PC-3 (cell line): ENCODE measurements at regions not wholly inside any gene's neighbourhood (a gene's known extent, or its start where the extent isn't known, plus 50 kb on each side); places are given as distances from the start of the nearest gene placed in this dataset.

Experiments
- ATAC-seq: fragments of 200-7000 bp; cut with Tn5 transposase; 2 replicates; pipeline ENCODE4 v1.9.1; 2020; ENCODE audit warnings: mild to moderate bottlenecking, moderate library complexity
- BruUV-seq: library from RNA; stranded (reverse); fragments of 400-500 nt; replicated peaks from 2 replicates; lab custom pipeline; 2021; lab: Mats Ljungman, UMichigan
- CTCF ChIA-PET: fragments of 300-600 bp; sonication (Branson Sonifier 250); formaldehyde crosslinking; loops from one replicate; lab custom pipeline; 2022; ENCODE audit warnings: antibody characterized with exemption; lab: Charles Lee
- POLR2A ChIA-PET: fragments of 300-600 bp; sonication (Branson Sonifier 250); formaldehyde crosslinking; loops from one replicate; lab custom pipeline; 2022; ENCODE audit warnings: antibody characterized with exemption; ENCODE audit not compliant: unreplicated experiment; lab: Charles Lee
- DNase-seq: peaks from one replicate; pipeline ENCODE4 v3.0.0-alpha.2; 2015
- H2AFZ ChIP-seq: fragments of 300-600 bp; sonication (generic); 2 replicates; pipeline ENCODE4 v1.6.0; 2016; ENCODE audit warnings: antibody characterized with exemption, low read length
- H3F3A ChIP-seq: fragments of 300-600 bp; sonication (generic); one replicate; pipeline ENCODE4 v1.6.0; 2017; ENCODE audit warnings: antibody characterized with exemption, low read length, control low read depth, mild to moderate bottlenecking; ENCODE audit not compliant: unreplicated experiment
- H3K27ac ChIP-seq: fragments of 300-600 bp; sonication (generic); 2 replicates; pipeline ENCODE4 v1.5.1; 2016; ENCODE audit warnings: mild to moderate bottlenecking, low read length
- H3K27me3 ChIP-seq: fragments of 300-600 bp; sonication (generic); 2 replicates; pipeline ENCODE4 v1.6.1; 2016; ENCODE audit warnings: low read length, mixed read lengths
- H3K36me3 ChIP-seq: fragments of 300-600 bp; sonication (generic); 2 replicates; pipeline ENCODE4 v1.6.1; 2016; ENCODE audit warnings: low read depth, mixed run types, low read length, mixed read lengths
- H3K4me1 ChIP-seq: fragments of 300-600 bp; sonication (generic); 2 replicates; pipeline ENCODE4 v1.5.1; 2016; ENCODE audit warnings: low read length; ENCODE audit not compliant: insufficient read depth
- H3K4me2 ChIP-seq: fragments of 300-600 bp; sonication (generic); 2 replicates; pipeline ENCODE4 v1.6.0; 2016; ENCODE audit warnings: low read length
- H3K4me3 ChIP-seq: fragments of 300-600 bp; sonication (generic); 2 replicates; pipeline ENCODE4 v1.5.1; 2016; ENCODE audit warnings: mild to moderate bottlenecking, low read length, mixed read lengths
- H3K79me2 ChIP-seq: fragments of 300-600 bp; sonication (generic); 2 replicates; pipeline ENCODE4 v1.6.1; 2017; ENCODE audit warnings: low read length, mixed read lengths
- H3K9ac ChIP-seq: fragments of 300-600 bp; sonication (generic); 2 replicates; pipeline ENCODE4 v1.6.0; 2016; ENCODE audit warnings: mild to moderate bottlenecking, low read length
- H3K9me2 ChIP-seq: fragments of 300-600 bp; sonication (generic); replicated peaks from 2 replicates; pipeline ENCODE4 v1.6.1; 2016; ENCODE audit warnings: mixed run types, low read length, mixed read lengths
- H3K9me3 ChIP-seq: fragments of 300-600 bp; sonication (generic); 2 replicates; pipeline ENCODE4 v1.6.1; 2016; ENCODE audit warnings: low read length, mixed read lengths
- H4K20me1 ChIP-seq: fragments of 300-600 bp; sonication (generic); 2 replicates; pipeline ENCODE4 v1.6.1; 2016; ENCODE audit warnings: low read length, mixed read lengths
- CTCF ChIP-seq: fragments of 300-600 bp; sonication (generic); conservative IDR thresholded peaks from 2 replicates; pipeline ENCODE4 v1.5.1; 2017; ENCODE audit warnings: antibody characterized with exemption, low read depth, mild to moderate bottlenecking, low read length
- EZH2 ChIP-seq: fragments of 300-600 bp; sonication (generic); IDR thresholded peaks from one replicate; pipeline ENCODE4 v1.6.1; 2017; ENCODE audit warnings: antibody characterized with exemption, mild to moderate bottlenecking, low read length; ENCODE audit not compliant: unreplicated experiment
- EZH2phosphoT487 ChIP-seq: fragments of 300-600 bp; sonication (generic); IDR thresholded peaks from 2 replicates; pipeline ENCODE4 v1.6.1; 2018; ENCODE audit warnings: mild to moderate bottlenecking, antibody characterized with exemption, low read length, borderline replicate concordance
- intact Hi-C: fragments of 100-400 bp; cut with micrococcal nuclease; formaldehyde crosslinking; loops from 2 replicates; pipeline ENCODE4 v1.9.0; 2023

GRCh38 chr19:27884376-27884775 is 1328.6 kb downstream of the UQCRFS1 start:
- Histone ChIP-seq H3K79me2 (no peaks in the 10 kb centered on the region), H3K36me3 (no peaks in the 10 kb centered on the region), H3K9ac (no peak overlapping the region), H3K27ac (no peak overlapping the region), H3K9me3 (no peaks in the 10 kb centered on the region), H3F3A (no peaks in the 10 kb centered on the region), H3K9me2 (no peaks in the 10 kb centered on the region), H3K4me2 (no peak overlapping the region), H3K4me3 (no peak overlapping the region), H3K4me1 (no peaks in the 10 kb centered on the region), H3K27me3 (no peaks in the 10 kb centered on the region), H2AFZ (no peak overlapping the region), H4K20me1 (no peaks in the 10 kb centered on the region)
- no peak for DNase-seq
- ATAC-seq = no peak
- CTCF ChIA-PET = no interaction called here
- intact Hi-C loops = no loop called here
- no TSS peak for BruUV-seq
- no peak for TF ChIP-seq EZH2
- no peak for TF ChIP-seq CTCF
- TF ChIP-seq EZH2phosphoT487 = no peak
- POLR2A ChIA-PET = no interaction called here

GRCh38 chr19:27881213-27881612 is 1331.7 kb downstream of the UQCRFS1 start:
- no peaks in the 10 kb centered on the region for H3K27me3 ChIP-seq
- H3K79me2 ChIP-seq = no peaks in the 10 kb centered on the region
- no peaks in the 10 kb centered on the region for H3K9me2 ChIP-seq
- no peaks in the 10 kb centered on the region for H3K9me3 ChIP-seq
- no peak for DNase-seq
- no peak overlapping the region for H2AFZ ChIP-seq
- no peaks in the 10 kb centered on the region for H3K36me3 ChIP-seq
- no peak overlapping the region for H3K9ac ChIP-seq
- no peak overlapping the region for H3K27ac ChIP-seq
- ATAC-seq = no peak
- no TSS peak for BruUV-seq
- H3K4me2 ChIP-seq = no peak overlapping the region
- POLR2A ChIA-PET = no interaction called here
- H3K4me1 ChIP-seq = no peaks in the 10 kb centered on the region
- intact Hi-C loops = no loop called here
- TF ChIP-seq EZH2 = no peak
- no peak for TF ChIP-seq EZH2phosphoT487
- no peak for TF ChIP-seq CTCF
- H3F3A ChIP-seq = no peaks in the 10 kb centered on the region
- CTCF ChIA-PET = no interaction called here
- H4K20me1 ChIP-seq = no peaks in the 10 kb centered on the region
- H3K4me3 ChIP-seq = no peak overlapping the region

GRCh38 chr19:27876976-27877512 is 1335.9 kb downstream of the UQCRFS1 start:
- DNase-seq (no peak), ATAC-seq (no peak)
- H4K20me1 ChIP-seq = no peaks in the 10 kb centered on the region
- ChIA-PET POLR2A (no interaction called here), CTCF (no interaction called here)
- no TSS peak for BruUV-seq
- no peaks in the 10 kb centered on the region for H3K27me3 ChIP-seq
- no peaks in the 10 kb centered on the region for H3K9me3 ChIP-seq
- no peak for TF ChIP-seq CTCF
- TF ChIP-seq EZH2phosphoT487 = no peak
- no peak for TF ChIP-seq EZH2
- no peak overlapping the region for H3K27ac ChIP-seq
- H3K79me2 ChIP-seq = no peaks in the 10 kb centered on the region
- H3K4me3 ChIP-seq = no peak overlapping the region
- H3K4me2 ChIP-seq = no peak overlapping the region
- no peaks in the 10 kb centered on the region for H3K9me2 ChIP-seq
- H2AFZ ChIP-seq = no peak overlapping the region
- intact Hi-C loops = no loop called here
- no peak overlapping the region for H3K9ac ChIP-seq
- H3K36me3 ChIP-seq = no peaks in the 10 kb centered on the region
- no peaks in the 10 kb centered on the region for H3K4me1 ChIP-seq
- no peaks in the 10 kb centered on the region for H3F3A ChIP-seq
